ENCODE measurements at regions not wholly inside any gene's neighbourhood (a gene's known extent, or its start where the extent isn't known, plus 50 kb on each side); places are given as distances from the start of the nearest gene placed in this dataset.
A peak's percentile ranks its signal among the peaks of the same experiment; 100 is the strongest.

GRCh38 chr11:70488171-70488703, 89.9 kb downstream of the CTTN start:
- DNase-seq: no peak
- CTCF ChIA-PET: no interaction called here
- peaks cover 70% of the 10 kb centered on the region for H3K36me3 Mint-ChIP-seq (ENCODE audit: insufficient read depth, unreplicated experiment)

GRCh38 chr11:70489276-70489675, 90.9 kb downstream of the CTTN start:
- no peak overlapping the region for H3K27ac Mint-ChIP-seq (ENCODE audit: unreplicated experiment)
- peaks cover 81% of the 10 kb centered on the region for H3K36me3 Mint-ChIP-seq (ENCODE audit: insufficient read depth, unreplicated experiment)
- no TSS peak for BruUV-seq (replicated peaks)
- Histone ChIP-seq H3K36me3 (ENCODE audit: control insufficient read depth, insufficient read depth, low read length) (peaks cover 7% of the 10 kb centered on the region), H3K9me3 (0 out of 2 replicates have a peak, but pooled peaks cover 13% of the 10 kb centered on the region), H3K4me1 (no peaks in the 10 kb centered on the region), H3K27me3 (replicated peaks; ENCODE audit: control insufficient read depth, insufficient read depth, low read length) (no peaks in the 10 kb centered on the region), H3K4me3 (ENCODE audit: low read depth, low read length) (no peak overlapping the region)
- no peaks in the 10 kb centered on the region for H3K27me3 Mint-ChIP-seq (ENCODE audit: insufficient read depth, unreplicated experiment)
- no peaks in the 10 kb centered on the region for H3K4me1 Mint-ChIP-seq (ENCODE audit: low read depth, unreplicated experiment)
- peaks cover 9% of the 10 kb centered on the region for H3K9me3 Mint-ChIP-seq (ENCODE audit: unreplicated experiment)
- TF ChIP-seq CTCF (IDR thresholded peaks at IDR 0.05; ENCODE audit: insufficient read depth in 1 of 2, low read depth in 1 of 2, low read length in 1 of 2, severe bottlenecking in 1 of 2, unreplicated experiment in 1 of 2): no peak
- no peak for DNase-seq
- POLR2A ChIA-PET: no interaction called here
- intact Hi-C loops (cut with micrococcal nuclease; ENCODE audit: unreplicated experiment): no loop called here
- no peak overlapping the region for H3K4me3 Mint-ChIP-seq (ENCODE audit: unreplicated experiment)
- CTCF ChIA-PET: no interaction called here

More at GRCh38 chr11:70488171-70488703, 89.9 kb downstream of the CTTN start:
- Mint-ChIP-seq H3K27me3 (ENCODE audit: insufficient read depth, unreplicated experiment) (no peaks in the 10 kb centered on the region), H3K27ac (ENCODE audit: unreplicated experiment) (peak overlapping the region; percentile 30), H3K4me1 (ENCODE audit: low read depth, unreplicated experiment) (no peaks in the 10 kb centered on the region), H3K4me3 (ENCODE audit: unreplicated experiment) (no peak overlapping the region), H3K9me3 (ENCODE audit: unreplicated experiment) (peaks cover 9% of the 10 kb centered on the region)
- no peaks in the 10 kb centered on the region for H3K27me3 ChIP-seq (replicated peaks; ENCODE audit: control insufficient read depth, insufficient read depth, low read length)
- no peak overlapping the region for H3K4me3 ChIP-seq (ENCODE audit: low read depth, low read length)
- intact Hi-C loops (cut with micrococcal nuclease; ENCODE audit: unreplicated experiment): no loop called here
- POLR2A ChIA-PET: no interaction called here
- 0 out of 2 replicates have a peak, but pooled peaks cover 13% of the 10 kb centered on the region for H3K9me3 ChIP-seq
- H3K4me1 ChIP-seq: no peaks in the 10 kb centered on the region
- BruUV-seq (replicated peaks): no TSS peak
- no peak for TF ChIP-seq CTCF (IDR thresholded peaks at IDR 0.05; ENCODE audit: insufficient read depth in 1 of 2, low read depth in 1 of 2, low read length in 1 of 2, severe bottlenecking in 1 of 2, unreplicated experiment in 1 of 2)
- H3K36me3 ChIP-seq (ENCODE audit: control insufficient read depth, insufficient read depth, low read length): peaks cover 7% of the 10 kb centered on the region

- no peaks in the 10 kb centered on the region for H3K27me3 Mint-ChIP-seq (ENCODE audit: insufficient read depth, unreplicated experiment)
- CTCF ChIA-PET: no interaction called here
- Histone ChIP-seq H3K4me1 (no peaks in the 10 kb centered on the region), H3K36me3 (ENCODE audit: control insufficient read depth, insufficient read depth, low read length) (peaks cover 8% of the 10 kb centered on the region), H3K27me3 (replicated peaks; ENCODE audit: control insufficient read depth, insufficient read depth, low read length) (no peaks in the 10 kb centered on the region), H3K9me3 (0 out of 2 replicates have a peak, but pooled peaks cover 13% of the 10 kb centered on the region), H3K4me3 (ENCODE audit: low read depth, low read length) (no peak overlapping the region)
- H3K4me1 Mint-ChIP-seq (ENCODE audit: low read depth, unreplicated experiment): no peaks in the 10 kb centered on the region
- TF ChIP-seq CTCF (IDR thresholded peaks at IDR 0.05; ENCODE audit: insufficient read depth in 1 of 2, low read depth in 1 of 2, low read length in 1 of 2, severe bottlenecking in 1 of 2, unreplicated experiment in 1 of 2): no peak
- intact Hi-C loops (cut with micrococcal nuclease; ENCODE audit: unreplicated experiment): no loop called here
- no peak overlapping the region for H3K27ac Mint-ChIP-seq (ENCODE audit: unreplicated experiment)
- H3K36me3 Mint-ChIP-seq (ENCODE audit: insufficient read depth, unreplicated experiment): peaks cover 90% of the 10 kb centered on the region
- POLR2A ChIA-PET: no interaction called here
- no peak overlapping the region for H3K4me3 Mint-ChIP-seq (ENCODE audit: unreplicated experiment)
- BruUV-seq (replicated peaks): no TSS peak
- DNase-seq: no peak
- peaks cover 9% of the 10 kb centered on the region for H3K9me3 Mint-ChIP-seq (ENCODE audit: unreplicated experiment)
Measured at GRCh38 chr11:70490208-70490607, 91.9 kb downstream of the CTTN start.

All from Caco-2 (cell line).